ENCODE measurements at regions not wholly inside any gene's neighbourhood (a gene's known extent, or its start where the extent isn't known, plus 50 kb on each side); places are given as distances from the start of the nearest gene placed in this dataset.

GRCh38 chr21:41043014-41043413, 124.9 kb upstream of the BACE2 start:
- no peak for TF ChIP-seq GATA3 (IDR thresholded peaks at IDR 0.05; ENCODE audit: low read depth, low read length)
- TF ChIP-seq GATA2 (IDR thresholded peaks at IDR 0.05; ENCODE audit: low read depth, low read length): no peak

GRCh38 chr21:41045534-41046268, 122.3 kb upstream of the BACE2 start:
- TF ChIP-seq GATA3 (IDR thresholded peaks at IDR 0.05; ENCODE audit: low read depth, low read length): no peak
- no peak for TF ChIP-seq GATA2 (IDR thresholded peaks at IDR 0.05; ENCODE audit: low read depth, low read length)

GRCh38 chr21:41048145-41048544, 119.8 kb upstream of the BACE2 start:
- no peak for TF ChIP-seq GATA3 (IDR thresholded peaks at IDR 0.05; ENCODE audit: low read depth, low read length)
- TF ChIP-seq GATA2 (IDR thresholded peaks at IDR 0.05; ENCODE audit: low read depth, low read length): no peak

GRCh38 chr21:41048623-41049022, 119.3 kb upstream of the BACE2 start:
- TF ChIP-seq GATA2 (IDR thresholded peaks at IDR 0.05; ENCODE audit: low read depth, low read length) (no peak), GATA3 (IDR thresholded peaks at IDR 0.05; ENCODE audit: low read depth, low read length) (no peak)

GRCh38 chr21:41052820-41053555, 115.0 kb upstream of the BACE2 start:
- TF ChIP-seq GATA2 (IDR thresholded peaks at IDR 0.05; ENCODE audit: low read depth, low read length) (no peak), GATA3 (IDR thresholded peaks at IDR 0.05; ENCODE audit: low read depth, low read length) (no peak)

- TF ChIP-seq GATA3 (IDR thresholded peaks at IDR 0.05; ENCODE audit: low read depth, low read length) (no peak), GATA2 (IDR thresholded peaks at IDR 0.05; ENCODE audit: low read depth, low read length) (no peak)
Measured at GRCh38 chr21:41054018-41054578, 113.9 kb upstream of the BACE2 start.

- no peak for TF ChIP-seq GATA3 (IDR thresholded peaks at IDR 0.05; ENCODE audit: low read depth, low read length)
- TF ChIP-seq GATA2 (IDR thresholded peaks at IDR 0.05; ENCODE audit: low read depth, low read length): no peak
Measured at GRCh38 chr21:41055266-41055665, 112.7 kb upstream of the BACE2 start.

- TF ChIP-seq GATA2 (IDR thresholded peaks at IDR 0.05; ENCODE audit: low read depth, low read length) (no peak), GATA3 (IDR thresholded peaks at IDR 0.05; ENCODE audit: low read depth, low read length) (no peak)
Measured at GRCh38 chr21:41059871-41060270, 108.1 kb upstream of the BACE2 start.

- TF ChIP-seq GATA2 (IDR thresholded peaks at IDR 0.05; ENCODE audit: low read depth, low read length): no peak
- no peak for TF ChIP-seq GATA3 (IDR thresholded peaks at IDR 0.05; ENCODE audit: low read depth, low read length)
Measured at GRCh38 chr21:41061701-41062100, 106.3 kb upstream of the BACE2 start.

GRCh38 chr21:41064334-41064791, 103.6 kb upstream of the BACE2 start:
- TF ChIP-seq GATA2 (IDR thresholded peaks at IDR 0.05; ENCODE audit: low read depth, low read length): peak; percentile 74
- no peak for TF ChIP-seq GATA3 (IDR thresholded peaks at IDR 0.05; ENCODE audit: low read depth, low read length)

- TF ChIP-seq GATA2 (IDR thresholded peaks at IDR 0.05; ENCODE audit: low read depth, low read length) (no peak), GATA3 (IDR thresholded peaks at IDR 0.05; ENCODE audit: low read depth, low read length) (no peak)
Measured at GRCh38 chr21:41064951-41065350, 103.0 kb upstream of the BACE2 start.

GRCh38 chr21:41065539-41065938, 102.4 kb upstream of the BACE2 start:
- no peak; the same call in 1 of the 2 replicates for TF ChIP-seq GATA3 (IDR thresholded peaks at IDR 0.05; ENCODE audit: low read depth, low read length)
- peak; percentile 44; the same call in 1 of the 2 replicates for TF ChIP-seq GATA2 (IDR thresholded peaks at IDR 0.05; ENCODE audit: low read depth, low read length)

GRCh38 chr21:41066086-41066938, 101.6 kb upstream of the BACE2 start:
- TF ChIP-seq GATA3 (IDR thresholded peaks at IDR 0.05; ENCODE audit: low read depth, low read length) (no peak), GATA2 (IDR thresholded peaks at IDR 0.05; ENCODE audit: low read depth, low read length) (no peak)

GRCh38 chr21:41067709-41068108, 100.3 kb upstream of the BACE2 start:
- TF ChIP-seq GATA3 (IDR thresholded peaks at IDR 0.05; ENCODE audit: low read depth, low read length): no peak
- no peak for TF ChIP-seq GATA2 (IDR thresholded peaks at IDR 0.05; ENCODE audit: low read depth, low read length)

Measured in SH-SY5Y (cell line).